ENCODE measurements at regions not wholly inside any gene's neighbourhood (a gene's known extent, or its start where the extent isn't known, plus 50 kb on each side); places are given as distances from the start of the nearest gene placed in this dataset.

DNA sequence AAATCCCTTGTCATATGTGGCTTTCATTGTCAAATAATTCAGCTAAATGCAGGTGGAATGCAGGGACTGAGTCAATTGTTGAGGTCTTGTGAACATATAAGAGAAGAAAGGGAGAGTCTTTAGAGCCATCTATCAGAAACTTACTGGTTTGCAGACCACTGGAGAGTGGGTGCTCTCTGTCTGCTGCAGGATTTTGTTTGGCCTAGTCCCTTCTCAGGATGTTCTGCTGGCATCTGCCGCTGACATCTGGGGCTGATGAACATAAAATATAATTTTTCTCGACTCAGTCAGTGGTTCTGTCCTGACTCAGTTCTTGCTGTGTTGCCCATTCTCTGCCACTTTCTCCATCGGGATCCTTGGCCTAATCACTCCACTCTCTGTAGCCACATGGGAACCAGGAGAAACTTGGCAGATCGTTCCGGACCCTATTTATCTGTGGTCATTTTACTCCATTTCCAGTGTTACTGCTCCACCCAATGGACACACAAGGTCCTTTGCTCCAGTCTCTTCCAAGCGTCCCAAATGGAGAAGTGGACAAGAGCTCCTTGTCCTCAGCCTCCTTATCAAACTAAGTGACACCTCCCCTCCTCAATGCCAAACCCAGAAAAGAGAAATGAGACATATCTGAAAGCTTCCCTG, 436.2 kb downstream of the FAT4 start:
- TF ChIP-seq POLR2A (IDR thresholded peaks at IDR 0.05): no peak
- TF ChIP-seq, protein P1, sequence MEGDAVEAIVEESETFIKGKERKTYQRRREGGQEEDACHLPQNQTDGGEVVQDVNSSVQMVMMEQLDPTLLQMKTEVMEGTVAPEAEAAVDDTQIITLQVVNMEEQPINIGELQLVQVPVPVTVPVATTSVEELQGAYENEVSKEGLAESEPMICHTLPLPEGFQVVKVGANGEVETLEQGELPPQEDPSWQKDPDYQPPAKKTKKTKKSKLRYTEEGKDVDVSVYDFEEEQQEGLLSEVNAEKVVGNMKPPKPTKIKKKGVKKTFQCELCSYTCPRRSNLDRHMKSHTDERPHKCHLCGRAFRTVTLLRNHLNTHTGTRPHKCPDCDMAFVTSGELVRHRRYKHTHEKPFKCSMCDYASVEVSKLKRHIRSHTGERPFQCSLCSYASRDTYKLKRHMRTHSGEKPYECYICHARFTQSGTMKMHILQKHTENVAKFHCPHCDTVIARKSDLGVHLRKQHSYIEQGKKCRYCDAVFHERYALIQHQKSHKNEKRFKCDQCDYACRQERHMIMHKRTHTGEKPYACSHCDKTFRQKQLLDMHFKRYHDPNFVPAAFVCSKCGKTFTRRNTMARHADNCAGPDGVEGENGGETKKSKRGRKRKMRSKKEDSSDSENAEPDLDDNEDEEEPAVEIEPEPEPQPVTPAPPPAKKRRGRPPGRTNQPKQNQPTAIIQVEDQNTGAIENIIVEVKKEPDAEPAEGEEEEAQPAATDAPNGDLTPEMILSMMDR (IDR thresholded peaks at IDR 0.05): peak in 1 of 6 experiments; percentile 8

All from Peyer's patch (tissue), 4 donors.